OCI-LY3 (cell line): ENCODE measurements at regions not wholly inside any gene's neighbourhood (a gene's known extent, or its start where the extent isn't known, plus 50 kb on each side); places are given as distances from the start of the nearest gene placed in this dataset.

ENCODE experiments used
- EZH2phosphoT487 ChIP-seq: fragments of 200-600 bp; shearing (Covaris generic); IDR thresholded peaks from 2 replicates; pipeline ENCODE4 v1.6.1; 2018; ENCODE audit warnings: antibody characterized with exemption, mixed run types, low read depth
- TF ChIP-seq, protein P1 (sequence below): fragments of 200-600, 300-600 bp; sonication (generic); IDR thresholded peaks from 2 replicates; pipeline ENCODE4 v1.5.1; 2014; ENCODE audit warnings: antibody characterized with exemption, low read length, low read depth

DNA sequence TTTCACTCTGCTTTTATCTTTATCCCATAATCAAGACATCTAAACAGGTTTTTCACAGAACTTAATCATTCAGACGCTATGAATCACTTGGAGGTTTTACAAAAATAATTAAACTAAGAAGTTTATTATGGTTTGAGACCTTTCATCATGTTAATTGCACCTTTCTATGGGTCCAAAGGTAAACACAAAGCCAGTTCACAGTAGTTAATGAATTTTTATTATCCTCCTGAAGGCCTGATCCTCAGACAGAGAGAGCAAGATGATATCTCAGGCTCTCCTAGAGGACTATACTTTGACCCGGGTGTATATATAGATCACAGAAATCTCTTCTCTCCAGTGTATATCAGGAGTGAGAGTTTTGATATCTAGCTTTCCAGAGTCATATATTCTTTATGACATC is 1044.3 kb upstream of the RAG2 start:
- TF ChIP-seq EZH2phosphoT487, result no peak
- TF ChIP-seq, protein P1, sequence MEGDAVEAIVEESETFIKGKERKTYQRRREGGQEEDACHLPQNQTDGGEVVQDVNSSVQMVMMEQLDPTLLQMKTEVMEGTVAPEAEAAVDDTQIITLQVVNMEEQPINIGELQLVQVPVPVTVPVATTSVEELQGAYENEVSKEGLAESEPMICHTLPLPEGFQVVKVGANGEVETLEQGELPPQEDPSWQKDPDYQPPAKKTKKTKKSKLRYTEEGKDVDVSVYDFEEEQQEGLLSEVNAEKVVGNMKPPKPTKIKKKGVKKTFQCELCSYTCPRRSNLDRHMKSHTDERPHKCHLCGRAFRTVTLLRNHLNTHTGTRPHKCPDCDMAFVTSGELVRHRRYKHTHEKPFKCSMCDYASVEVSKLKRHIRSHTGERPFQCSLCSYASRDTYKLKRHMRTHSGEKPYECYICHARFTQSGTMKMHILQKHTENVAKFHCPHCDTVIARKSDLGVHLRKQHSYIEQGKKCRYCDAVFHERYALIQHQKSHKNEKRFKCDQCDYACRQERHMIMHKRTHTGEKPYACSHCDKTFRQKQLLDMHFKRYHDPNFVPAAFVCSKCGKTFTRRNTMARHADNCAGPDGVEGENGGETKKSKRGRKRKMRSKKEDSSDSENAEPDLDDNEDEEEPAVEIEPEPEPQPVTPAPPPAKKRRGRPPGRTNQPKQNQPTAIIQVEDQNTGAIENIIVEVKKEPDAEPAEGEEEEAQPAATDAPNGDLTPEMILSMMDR, result no peak
